OCI-LY3 (cell line): ENCODE measurements at regions not wholly inside any gene's neighbourhood (a gene's known extent, or its start where the extent isn't known, plus 50 kb on each side); places are given as distances from the start of the nearest gene placed in this dataset.

ENCODE experiments used
- CTCF ChIP-seq: fragments of 200-600, 300-600 bp; sonication (generic); IDR thresholded peaks from 2 replicates; pipeline ENCODE4 v1.5.1; 2014; ENCODE audit warnings: antibody characterized with exemption, low read length, low read depth
- EZH2phosphoT487 ChIP-seq: fragments of 200-600 bp; shearing (Covaris generic); IDR thresholded peaks from 2 replicates; pipeline ENCODE4 v1.6.1; 2018; ENCODE audit warnings: antibody characterized with exemption, mixed run types, low read depth

- TF ChIP-seq CTCF (no peak), EZH2phosphoT487 (no peak)
Observed at GRCh38 chr3:170718848-170719247, 133.0 kb upstream of the SLC7A14 start.
